Activated T-helper 2 cell treated with anti-CD3 and anti-CD28 coated beads, Interferon-gamma antibody, Interleukin-2, Interleukin-4, amounts not matched to agents 10 μg/mL and 5 μg/mL and 100 μg/mL, durations not matched to agents 14 hours and 24 hours and 36 hours (primary cell): ENCODE measurements at regions not wholly inside any gene's neighbourhood (a gene's known extent, or its start where the extent isn't known, plus 50 kb on each side); places are given as distances from the start of the nearest gene placed in this dataset.
"Not testable (repeated sequence)": the region's sequence is repeated elsewhere in the genome, so short reads cannot be mapped to it uniquely, and the experiment has no call there.

ENCODE experiments used
- DNase-seq: peaks from one replicate; pipeline ENCODE4 v3.0.0; 2021; ENCODE audit warnings: low spot score
- H3K27ac Mint-ChIP-seq: one replicate; pipeline ENCODE4 v1.8.0; 2021; ENCODE audit warnings: mixed read lengths
- H3K27me3 Mint-ChIP-seq: one replicate; pipeline ENCODE4 v1.8.0; 2021; ENCODE audit warnings: low read depth, mixed read lengths
- H3K36me3 Mint-ChIP-seq: one replicate; pipeline ENCODE4 v1.8.0; 2021; ENCODE audit warnings: low read depth, mixed read lengths
- H3K4me1 Mint-ChIP-seq: one replicate; pipeline ENCODE4 v1.8.0; 2021; ENCODE audit warnings: low read depth, mixed read lengths
- H3K4me3 Mint-ChIP-seq: one replicate; pipeline ENCODE4 v1.8.0; 2021; ENCODE audit warnings: low read depth, mild to moderate bottlenecking, moderate library complexity, mixed read lengths
- H3K9me3 Mint-ChIP-seq: one replicate; pipeline ENCODE4 v1.8.0; 2021; ENCODE audit warnings: mixed read lengths
- intact Hi-C: fragments of 100-400 bp; cut with micrococcal nuclease; formaldehyde crosslinking; loops from one replicate; pipeline ENCODE4 v1.15.1; 2023

GRCh38 chr7:97313900-97314299 is 196.4 kb downstream of the SDHAF3 start:
- H3K27me3 Mint-ChIP-seq, result no peaks in the 10 kb centered on the region
- DNase-seq, result no peak
- H3K4me1 Mint-ChIP-seq, result no peaks in the 10 kb centered on the region
- H3K27ac Mint-ChIP-seq, result no peak overlapping the region
- no peaks in the 10 kb centered on the region for H3K9me3 Mint-ChIP-seq
- no peaks in the 10 kb centered on the region for H3K36me3 Mint-ChIP-seq
- H3K4me3 Mint-ChIP-seq, result no peak overlapping the region
- intact Hi-C loops, result no loop called here

GRCh38 chr7:97317575-97317974 is 200.1 kb downstream of the SDHAF3 start:
- Mint-ChIP-seq H3K27me3 (no peaks in the 10 kb centered on the region), H3K4me3 (no peak overlapping the region), H3K36me3 (no peaks in the 10 kb centered on the region), H3K4me1 (no peaks in the 10 kb centered on the region), H3K9me3 (no peaks in the 10 kb centered on the region), H3K27ac (no peak overlapping the region)
- intact Hi-C loops, result no loop called here
- no peak for DNase-seq

- H3K36me3 Mint-ChIP-seq, intact Hi-C loops, H3K4me1 Mint-ChIP-seq, H3K27me3 Mint-ChIP-seq, DNase-seq, H3K27ac Mint-ChIP-seq, H3K9me3 Mint-ChIP-seq, H3K4me3 Mint-ChIP-seq: not testable (repeated sequence)
Observed at GRCh38 chr7:97329871-97330270, 212.4 kb downstream of the SDHAF3 start.

GRCh38 chr7:97337849-97338248 is 220.4 kb downstream of the SDHAF3 start:
- no peak for DNase-seq
- no peaks in the 10 kb centered on the region for H3K9me3 Mint-ChIP-seq
- no peaks in the 10 kb centered on the region for H3K4me1 Mint-ChIP-seq
- H3K27ac Mint-ChIP-seq, result no peak overlapping the region
- intact Hi-C loops, result no loop called here
- H3K4me3 Mint-ChIP-seq, result no peak overlapping the region
- H3K36me3 Mint-ChIP-seq, result no peaks in the 10 kb centered on the region
- no peaks in the 10 kb centered on the region for H3K27me3 Mint-ChIP-seq

GRCh38 chr7:97342512-97342911 is 225.0 kb downstream of the SDHAF3 start:
- no peaks in the 10 kb centered on the region for H3K9me3 Mint-ChIP-seq
- H3K36me3 Mint-ChIP-seq, result no peaks in the 10 kb centered on the region
- H3K4me3 Mint-ChIP-seq, result no peak overlapping the region
- DNase-seq, result no peak
- intact Hi-C loops, result no loop called here
- no peak overlapping the region for H3K27ac Mint-ChIP-seq
- H3K27me3 Mint-ChIP-seq, result no peaks in the 10 kb centered on the region
- H3K4me1 Mint-ChIP-seq, result no peaks in the 10 kb centered on the region

- intact Hi-C loops, result no loop called here
- H3K4me1 Mint-ChIP-seq, result no peaks in the 10 kb centered on the region
Observed at GRCh38 chr7:97346349-97346748, 228.9 kb downstream of the SDHAF3 start.

GRCh38 chr7:97351488-97351887 is 234.0 kb downstream of the SDHAF3 start:
- no peaks in the 10 kb centered on the region for H3K27me3 Mint-ChIP-seq
- no peak overlapping the region for H3K27ac Mint-ChIP-seq
- DNase-seq, result no peak
- intact Hi-C loops, result no loop called here
- H3K4me3 Mint-ChIP-seq, result no peak overlapping the region
- H3K4me1 Mint-ChIP-seq, result no peaks in the 10 kb centered on the region
- H3K36me3 Mint-ChIP-seq, result no peaks in the 10 kb centered on the region
- peaks cover 18% of the 10 kb centered on the region for H3K9me3 Mint-ChIP-seq

More at GRCh38 chr7:97346349-97346748, 228.9 kb downstream of the SDHAF3 start:
- H3K27ac Mint-ChIP-seq, result no peak overlapping the region
- no peaks in the 10 kb centered on the region for H3K27me3 Mint-ChIP-seq
- no peak for DNase-seq
- H3K9me3 Mint-ChIP-seq, result peaks cover 12% of the 10 kb centered on the region
- no peaks in the 10 kb centered on the region for H3K36me3 Mint-ChIP-seq
- no peak overlapping the region for H3K4me3 Mint-ChIP-seq

GRCh38 chr7:97357459-97357858 is 240.0 kb downstream of the SDHAF3 start:
- Mint-ChIP-seq H3K36me3 (no peaks in the 10 kb centered on the region), H3K27ac (no peak overlapping the region), H3K27me3 (no peaks in the 10 kb centered on the region), H3K9me3 (no peaks in the 10 kb centered on the region), H3K4me1 (no peaks in the 10 kb centered on the region), H3K4me3 (no peak overlapping the region)
- DNase-seq, result no peak
- intact Hi-C loops, result no loop called here

- no peak for DNase-seq
- no peaks in the 10 kb centered on the region for H3K36me3 Mint-ChIP-seq
Observed at GRCh38 chr7:97372882-97373281, 255.4 kb downstream of the SDHAF3 start.

GRCh38 chr7:97373736-97374135 is 256.2 kb downstream of the SDHAF3 start:
- Mint-ChIP-seq H3K9me3 (no peaks in the 10 kb centered on the region), H3K36me3 (no peaks in the 10 kb centered on the region), H3K27me3 (no peaks in the 10 kb centered on the region), H3K27ac (no peak overlapping the region), H3K4me3 (no peak overlapping the region), H3K4me1 (no peaks in the 10 kb centered on the region)
- intact Hi-C loops, result no loop called here
- DNase-seq, result no peak

More at GRCh38 chr7:97372882-97373281, 255.4 kb downstream of the SDHAF3 start:
- intact Hi-C loops, result no loop called here
- H3K9me3 Mint-ChIP-seq, result no peaks in the 10 kb centered on the region
- H3K27me3 Mint-ChIP-seq, result no peaks in the 10 kb centered on the region
- H3K4me3 Mint-ChIP-seq, result no peak overlapping the region
- no peaks in the 10 kb centered on the region for H3K4me1 Mint-ChIP-seq
- no peak overlapping the region for H3K27ac Mint-ChIP-seq

GRCh38 chr7:97377713-97378112 is 260.2 kb downstream of the SDHAF3 start:
- H3K36me3 Mint-ChIP-seq, result no peaks in the 10 kb centered on the region
- no peaks in the 10 kb centered on the region for H3K4me1 Mint-ChIP-seq
- no peaks in the 10 kb centered on the region for H3K27me3 Mint-ChIP-seq
- DNase-seq, result no peak
- H3K4me3 Mint-ChIP-seq, result no peak overlapping the region
- intact Hi-C loops, result no loop called here
- no peak overlapping the region for H3K27ac Mint-ChIP-seq
- no peaks in the 10 kb centered on the region for H3K9me3 Mint-ChIP-seq

- no peak for DNase-seq
- Mint-ChIP-seq H3K4me3 (no peak overlapping the region), H3K4me1 (no peaks in the 10 kb centered on the region), H3K9me3 (no peaks in the 10 kb centered on the region), H3K27ac (no peak overlapping the region), H3K36me3 (no peaks in the 10 kb centered on the region), H3K27me3 (no peaks in the 10 kb centered on the region)
- intact Hi-C loops, result no loop called here
Observed at GRCh38 chr7:97381815-97382554, 264.5 kb downstream of the SDHAF3 start.

GRCh38 chr7:97390052-97390451 is 272.6 kb downstream of the SDHAF3 start:
- Mint-ChIP-seq H3K36me3 (no peaks in the 10 kb centered on the region), H3K4me1 (no peaks in the 10 kb centered on the region), H3K27ac (no peak overlapping the region), H3K9me3 (no peaks in the 10 kb centered on the region), H3K4me3 (no peak overlapping the region), H3K27me3 (no peaks in the 10 kb centered on the region)
- intact Hi-C loops, result no loop called here
- DNase-seq, result no peak
